GM12865 (cell line): ENCODE measurements at regions not wholly inside any gene's neighbourhood (a gene's known extent, or its start where the extent isn't known, plus 50 kb on each side); places are given as distances from the start of the nearest gene placed in this dataset.

ENCODE experiments used
- DNase-seq: peaks from one replicate; pipeline ENCODE4 v3.0.0; 2010; ENCODE audit warnings: low read depth
- H3K4me3 ChIP-seq: 2 replicates; pipeline ENCODE4 v1.5.1; 2011; ENCODE audit warnings: mild to moderate bottlenecking, low read depth, low read length, control low read depth
- TF ChIP-seq, protein P1 (sequence below): IDR thresholded peaks from 2 replicates; pipeline ENCODE4 v1.5.1; 2011; ENCODE audit warnings: low read length, control low read depth, low read depth, inconsistent platforms; ENCODE audit not compliant: insufficient read depth; ENCODE audit errors: missing control alignments

DNA sequence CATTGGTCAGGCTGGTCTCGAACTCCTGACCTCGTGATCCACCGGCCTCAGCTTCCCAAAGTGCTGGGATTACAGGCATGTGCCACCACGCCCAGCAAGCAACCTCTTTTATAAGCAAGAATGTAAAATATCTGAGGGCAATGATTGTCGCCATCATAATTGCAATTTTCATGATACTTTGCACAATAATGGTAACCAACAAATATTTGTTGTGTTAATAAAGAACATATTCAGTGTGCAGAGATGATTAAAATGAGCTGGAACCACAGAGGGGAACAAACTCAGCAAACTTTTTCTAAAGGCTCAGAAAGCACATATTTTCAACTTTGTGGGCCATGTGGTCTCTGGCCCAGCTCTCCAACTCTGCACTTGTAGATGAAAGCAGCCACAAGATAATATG lies 115.2 kb upstream of the SIX2 start:
- DNase-seq, result no peak
- H3K4me3 ChIP-seq, result no peak overlapping the region
- TF ChIP-seq, protein P1, sequence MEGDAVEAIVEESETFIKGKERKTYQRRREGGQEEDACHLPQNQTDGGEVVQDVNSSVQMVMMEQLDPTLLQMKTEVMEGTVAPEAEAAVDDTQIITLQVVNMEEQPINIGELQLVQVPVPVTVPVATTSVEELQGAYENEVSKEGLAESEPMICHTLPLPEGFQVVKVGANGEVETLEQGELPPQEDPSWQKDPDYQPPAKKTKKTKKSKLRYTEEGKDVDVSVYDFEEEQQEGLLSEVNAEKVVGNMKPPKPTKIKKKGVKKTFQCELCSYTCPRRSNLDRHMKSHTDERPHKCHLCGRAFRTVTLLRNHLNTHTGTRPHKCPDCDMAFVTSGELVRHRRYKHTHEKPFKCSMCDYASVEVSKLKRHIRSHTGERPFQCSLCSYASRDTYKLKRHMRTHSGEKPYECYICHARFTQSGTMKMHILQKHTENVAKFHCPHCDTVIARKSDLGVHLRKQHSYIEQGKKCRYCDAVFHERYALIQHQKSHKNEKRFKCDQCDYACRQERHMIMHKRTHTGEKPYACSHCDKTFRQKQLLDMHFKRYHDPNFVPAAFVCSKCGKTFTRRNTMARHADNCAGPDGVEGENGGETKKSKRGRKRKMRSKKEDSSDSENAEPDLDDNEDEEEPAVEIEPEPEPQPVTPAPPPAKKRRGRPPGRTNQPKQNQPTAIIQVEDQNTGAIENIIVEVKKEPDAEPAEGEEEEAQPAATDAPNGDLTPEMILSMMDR, result no peak

DNA sequence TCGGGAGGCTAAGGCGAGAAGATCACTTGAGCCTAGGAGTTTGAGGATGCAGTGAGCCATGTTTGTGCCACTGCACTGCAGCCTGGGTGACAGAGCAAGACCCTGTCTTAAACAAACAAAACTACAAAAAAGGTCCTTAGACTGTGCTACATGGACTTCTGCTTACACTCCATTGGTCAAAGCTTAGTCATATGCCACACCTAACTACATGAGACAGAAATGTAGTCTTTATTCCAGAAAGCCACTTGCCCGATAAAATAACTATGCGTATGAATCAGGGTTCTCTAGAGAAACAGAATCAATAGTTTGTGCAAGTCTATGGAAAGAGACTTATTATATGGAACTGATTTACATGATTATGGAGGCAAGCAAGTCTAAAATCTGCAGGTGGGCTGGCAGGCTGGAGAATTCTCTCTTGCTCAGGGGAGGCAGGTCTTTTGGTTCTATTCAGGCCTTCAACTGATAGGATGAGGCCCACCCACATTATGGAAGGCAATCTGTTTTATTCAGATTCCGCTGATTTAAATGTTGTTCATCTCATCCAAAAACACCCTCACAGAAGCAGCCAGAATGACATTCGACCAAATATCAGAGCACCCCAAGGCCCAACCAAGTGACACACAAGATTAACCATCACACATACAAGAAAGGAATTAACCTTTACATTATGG lies 114.4 kb upstream of the SIX2 start:
- no peak for DNase-seq
- TF ChIP-seq, protein P1, result no peak
- no peak overlapping the region for H3K4me3 ChIP-seq

DNA sequence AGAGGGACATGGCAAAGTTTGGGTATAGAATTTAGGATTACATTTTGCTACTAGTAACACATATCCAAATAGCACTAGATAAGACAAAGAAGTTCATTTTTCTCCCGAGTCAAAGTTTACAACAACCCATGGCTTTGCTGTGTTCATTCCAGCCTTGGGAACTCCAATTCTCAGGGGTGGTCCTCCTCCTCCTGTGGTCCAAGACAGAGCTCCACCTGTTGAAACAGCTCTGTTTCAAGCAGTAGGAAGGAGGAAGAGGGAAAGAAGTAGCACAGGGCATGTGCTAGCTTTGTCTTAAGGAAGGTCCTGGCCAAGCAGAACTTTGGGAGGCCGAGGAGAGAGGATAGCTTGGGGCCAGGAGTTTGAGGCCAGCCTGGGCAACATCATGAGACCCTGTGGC lies 113.8 kb upstream of the SIX2 start:
- no peak overlapping the region for H3K4me3 ChIP-seq
- TF ChIP-seq, protein P1, result no peak
- DNase-seq, result no peak

DNA sequence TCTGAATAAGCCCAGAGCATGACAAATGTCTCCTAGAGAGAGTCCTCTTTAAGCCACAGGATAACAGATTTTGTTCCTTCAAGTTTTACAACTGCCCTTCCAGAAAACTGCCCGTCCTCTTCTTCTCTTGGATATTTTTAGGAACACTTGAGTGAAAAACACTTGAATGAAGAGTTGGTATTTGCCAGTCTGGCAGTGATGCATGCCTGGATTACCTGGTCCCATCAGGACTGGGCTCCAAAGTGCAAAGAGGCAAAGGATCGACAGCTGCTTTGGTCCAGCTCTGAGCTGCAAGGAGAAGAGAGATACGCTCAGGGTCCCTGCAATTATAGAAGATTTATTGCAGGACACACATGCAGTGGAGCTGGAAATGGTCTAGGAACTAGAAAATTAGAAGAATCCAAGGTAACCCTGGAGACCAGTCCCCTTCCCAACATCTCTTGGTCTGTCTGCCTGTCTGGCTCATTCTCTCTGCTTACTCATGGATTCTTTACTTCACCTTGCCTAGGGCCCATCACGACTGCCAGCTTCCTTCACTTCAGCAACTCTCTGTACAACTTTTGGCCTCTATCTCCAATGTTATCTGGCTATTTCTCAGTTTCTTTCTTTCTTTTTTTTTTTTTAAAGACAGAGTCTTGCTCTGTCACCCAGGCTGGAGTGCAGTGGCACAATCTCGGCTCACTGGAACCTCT lies 112.1 kb upstream of the SIX2 start:
- TF ChIP-seq, protein P1, result no peak
- DNase-seq, result no peak
- H3K4me3 ChIP-seq, result no peak overlapping the region

DNA sequence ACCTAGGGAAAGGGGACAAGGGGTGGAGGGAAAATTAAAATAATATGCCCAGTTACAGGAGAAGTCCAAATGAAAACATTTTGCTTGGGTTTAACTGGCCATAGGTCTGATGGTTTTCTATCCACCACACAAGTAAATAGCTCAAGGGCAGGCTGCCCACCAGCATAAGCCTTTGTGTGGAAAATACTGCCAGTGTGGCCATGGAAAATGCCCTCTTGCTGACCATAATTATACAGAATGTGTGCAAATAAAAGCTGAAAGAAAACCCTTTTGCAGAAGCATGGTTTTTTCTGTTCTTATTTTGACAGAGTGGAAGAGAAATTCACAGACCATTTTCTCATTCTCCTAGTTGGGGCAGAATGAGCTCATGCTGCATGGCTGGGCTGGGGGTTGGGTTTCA lies 111.3 kb upstream of the SIX2 start:
- no peak overlapping the region for H3K4me3 ChIP-seq
- TF ChIP-seq, protein P1, result no peak
- DNase-seq, result no peak

DNA sequence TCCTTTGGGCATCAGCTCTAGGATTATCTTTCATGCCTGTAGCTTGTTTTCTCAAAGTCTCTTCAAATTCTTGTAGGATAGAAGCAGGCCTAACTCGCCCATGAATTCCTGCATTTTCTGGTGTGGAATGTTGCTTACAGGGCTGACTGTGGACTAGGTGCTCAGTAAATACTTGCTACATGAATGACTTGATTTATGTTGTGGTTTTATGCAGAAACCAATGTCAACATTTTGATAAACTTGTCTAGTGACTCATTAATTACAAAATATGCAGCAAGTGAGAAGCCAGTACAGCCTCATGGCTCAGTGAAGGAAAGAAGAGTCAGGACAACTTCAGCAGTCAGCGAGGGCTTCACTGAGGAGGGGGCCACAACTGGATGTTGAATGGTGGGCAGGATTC lies 110.6 kb upstream of the SIX2 start:
- DNase-seq, result no peak
- TF ChIP-seq, protein P1, result no peak
- H3K4me3 ChIP-seq, result no peak overlapping the region
